ENCODE measurements at regions not wholly inside any gene's neighbourhood (a gene's known extent, or its start where the extent isn't known, plus 50 kb on each side); places are given as distances from the start of the nearest gene placed in this dataset.

DNA sequence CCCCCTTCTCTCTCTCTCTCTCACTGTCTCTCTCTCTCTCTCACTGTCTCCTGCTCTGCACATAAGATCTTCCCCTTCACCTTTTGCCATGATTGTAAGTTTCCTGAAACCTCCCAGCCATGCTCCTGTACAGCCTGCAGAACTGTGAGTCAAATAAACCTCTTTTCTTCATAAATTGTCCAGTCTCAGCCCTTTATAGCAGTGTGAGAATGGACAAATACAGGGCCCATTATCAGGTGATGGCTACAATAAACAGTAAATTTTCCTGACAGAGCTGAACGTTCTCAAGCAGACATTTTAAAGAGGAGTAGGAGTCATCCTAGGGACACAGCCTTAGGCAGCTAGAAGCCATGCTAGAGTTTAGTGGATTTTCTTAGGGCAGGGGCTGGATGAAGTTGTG is 1679.7 kb upstream of the B3GALT2 start:
- TF ChIP-seq, protein P1, sequence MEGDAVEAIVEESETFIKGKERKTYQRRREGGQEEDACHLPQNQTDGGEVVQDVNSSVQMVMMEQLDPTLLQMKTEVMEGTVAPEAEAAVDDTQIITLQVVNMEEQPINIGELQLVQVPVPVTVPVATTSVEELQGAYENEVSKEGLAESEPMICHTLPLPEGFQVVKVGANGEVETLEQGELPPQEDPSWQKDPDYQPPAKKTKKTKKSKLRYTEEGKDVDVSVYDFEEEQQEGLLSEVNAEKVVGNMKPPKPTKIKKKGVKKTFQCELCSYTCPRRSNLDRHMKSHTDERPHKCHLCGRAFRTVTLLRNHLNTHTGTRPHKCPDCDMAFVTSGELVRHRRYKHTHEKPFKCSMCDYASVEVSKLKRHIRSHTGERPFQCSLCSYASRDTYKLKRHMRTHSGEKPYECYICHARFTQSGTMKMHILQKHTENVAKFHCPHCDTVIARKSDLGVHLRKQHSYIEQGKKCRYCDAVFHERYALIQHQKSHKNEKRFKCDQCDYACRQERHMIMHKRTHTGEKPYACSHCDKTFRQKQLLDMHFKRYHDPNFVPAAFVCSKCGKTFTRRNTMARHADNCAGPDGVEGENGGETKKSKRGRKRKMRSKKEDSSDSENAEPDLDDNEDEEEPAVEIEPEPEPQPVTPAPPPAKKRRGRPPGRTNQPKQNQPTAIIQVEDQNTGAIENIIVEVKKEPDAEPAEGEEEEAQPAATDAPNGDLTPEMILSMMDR (conservative IDR thresholded peaks at IDR 0.05; ENCODE audit: low read length) = no peak
- no peak for TF ChIP-seq EZH2phosphoT487 (IDR thresholded peaks at IDR 0.05; ENCODE audit: borderline replicate concordance)
- no peaks in the 10 kb centered on the region for H3K4me1 ChIP-seq (ENCODE audit: insufficient read depth, low read length, poor library complexity, severe bottlenecking)
- H3K27me3 ChIP-seq (ENCODE audit: insufficient read depth, low read length, poor library complexity, severe bottlenecking) = no peaks in the 10 kb centered on the region
- H3K9ac ChIP-seq (ENCODE audit: low read depth, low read length, poor library complexity, severe bottlenecking) = no peak overlapping the region
- no peaks in the 10 kb centered on the region for H3F3A ChIP-seq (ENCODE audit: low read depth)
- H3K4me2 ChIP-seq (ENCODE audit: low read depth, low read length, poor library complexity, severe bottlenecking) = no peak overlapping the region
- no peaks in the 10 kb centered on the region for H3K79me2 ChIP-seq (ENCODE audit: insufficient read depth, low read length)
- no peaks in the 10 kb centered on the region for H3K9me3 ChIP-seq (ENCODE audit: insufficient read depth, low read depth, low read length)
- H4K20me1 ChIP-seq (ENCODE audit: insufficient read depth, low read length, poor library complexity, severe bottlenecking) = no peaks in the 10 kb centered on the region
- no peak overlapping the region for H3K4me3 ChIP-seq (ENCODE audit: low read length, poor library complexity, severe bottlenecking)
- H3K9me2 ChIP-seq (replicated peaks; ENCODE audit: low read depth, low read length) = no peaks in the 10 kb centered on the region
- H2AFZ ChIP-seq (ENCODE audit: low read length) = 0 out of 2 replicates have a peak overlapping the region, but pooled peaks have one; percentile 40
- H3K36me3 ChIP-seq (ENCODE audit: insufficient read depth, low read length) = no peaks in the 10 kb centered on the region

DNA sequence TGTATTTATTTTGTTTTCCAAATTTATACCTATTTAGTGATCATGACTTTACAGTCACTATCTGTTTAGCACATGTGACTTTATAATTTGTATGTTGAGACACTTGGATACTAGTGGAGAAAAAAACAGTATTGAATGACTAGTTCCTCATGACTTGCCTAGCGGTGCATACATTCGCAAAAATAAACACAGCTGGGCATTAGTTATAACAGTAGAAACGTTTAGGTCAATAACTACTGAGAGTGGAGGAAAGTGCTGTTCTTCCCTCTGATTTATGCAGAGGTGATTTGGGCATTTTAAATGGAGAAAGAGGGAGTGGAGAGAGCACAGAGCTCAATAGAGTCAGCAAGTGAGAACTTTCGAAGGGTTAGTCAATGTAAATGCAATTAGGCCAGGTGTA is 1679.0 kb upstream of the B3GALT2 start:
- Histone ChIP-seq H4K20me1 (ENCODE audit: insufficient read depth, low read length, poor library complexity, severe bottlenecking) (no peaks in the 10 kb centered on the region), H3K27me3 (ENCODE audit: insufficient read depth, low read length, poor library complexity, severe bottlenecking) (no peaks in the 10 kb centered on the region), H3K4me3 (ENCODE audit: low read length, poor library complexity, severe bottlenecking) (no peak overlapping the region), H3K79me2 (ENCODE audit: insufficient read depth, low read length) (no peaks in the 10 kb centered on the region), H2AFZ (ENCODE audit: low read length) (no peak overlapping the region), H3K36me3 (ENCODE audit: insufficient read depth, low read length) (no peaks in the 10 kb centered on the region), H3K9me3 (ENCODE audit: insufficient read depth, low read depth, low read length) (no peaks in the 10 kb centered on the region), H3K9me2 (replicated peaks; ENCODE audit: low read depth, low read length) (no peaks in the 10 kb centered on the region), H3K4me1 (ENCODE audit: insufficient read depth, low read length, poor library complexity, severe bottlenecking) (no peaks in the 10 kb centered on the region), H3F3A (ENCODE audit: low read depth) (no peaks in the 10 kb centered on the region), H3K9ac (ENCODE audit: low read depth, low read length, poor library complexity, severe bottlenecking) (no peak overlapping the region), H3K4me2 (ENCODE audit: low read depth, low read length, poor library complexity, severe bottlenecking) (no peak overlapping the region)
- TF ChIP-seq, protein P1 (conservative IDR thresholded peaks at IDR 0.05; ENCODE audit: low read length) = no peak
- TF ChIP-seq EZH2phosphoT487 (IDR thresholded peaks at IDR 0.05; ENCODE audit: borderline replicate concordance) = no peak

DNA sequence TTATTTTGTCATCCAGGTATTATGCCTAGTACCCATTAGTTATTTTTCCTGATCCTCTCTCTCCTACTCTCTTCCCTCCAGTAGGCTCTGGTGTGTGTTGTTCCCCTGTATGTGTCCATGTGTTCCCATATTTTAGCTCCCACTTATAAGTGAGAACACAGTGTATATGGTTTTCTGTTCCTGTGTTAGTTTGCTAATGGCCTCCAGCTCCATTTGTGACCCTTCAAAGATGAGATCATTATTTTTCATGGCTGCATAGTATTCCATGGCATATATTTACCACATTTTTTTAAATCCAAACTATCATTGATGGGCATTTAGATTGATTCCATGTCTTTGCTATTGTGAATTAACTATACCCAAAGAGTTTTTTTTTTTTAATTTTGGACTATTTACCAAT is 1675.7 kb upstream of the B3GALT2 start:
- no peaks in the 10 kb centered on the region for H3K36me3 ChIP-seq (ENCODE audit: insufficient read depth, low read length)
- H3F3A ChIP-seq (ENCODE audit: low read depth) = no peaks in the 10 kb centered on the region
- H3K4me3 ChIP-seq (ENCODE audit: low read length, poor library complexity, severe bottlenecking) = no peak overlapping the region
- no peak overlapping the region for H3K4me2 ChIP-seq (ENCODE audit: low read depth, low read length, poor library complexity, severe bottlenecking)
- no peaks in the 10 kb centered on the region for H3K79me2 ChIP-seq (ENCODE audit: insufficient read depth, low read length)
- no peaks in the 10 kb centered on the region for H3K9me2 ChIP-seq (replicated peaks; ENCODE audit: low read depth, low read length)
- no peaks in the 10 kb centered on the region for H3K9me3 ChIP-seq (ENCODE audit: insufficient read depth, low read depth, low read length)
- no peak overlapping the region for H2AFZ ChIP-seq (ENCODE audit: low read length)
- TF ChIP-seq EZH2phosphoT487 (IDR thresholded peaks at IDR 0.05; ENCODE audit: borderline replicate concordance) = no peak
- TF ChIP-seq, protein P1 (conservative IDR thresholded peaks at IDR 0.05; ENCODE audit: low read length) = no peak
- no peaks in the 10 kb centered on the region for H3K27me3 ChIP-seq (ENCODE audit: insufficient read depth, low read length, poor library complexity, severe bottlenecking)
- H3K9ac ChIP-seq (ENCODE audit: low read depth, low read length, poor library complexity, severe bottlenecking) = no peak overlapping the region
- no peaks in the 10 kb centered on the region for H4K20me1 ChIP-seq (ENCODE audit: insufficient read depth, low read length, poor library complexity, severe bottlenecking)
- no peaks in the 10 kb centered on the region for H3K4me1 ChIP-seq (ENCODE audit: insufficient read depth, low read length, poor library complexity, severe bottlenecking)

Data from Loucy (cell line).